Gastroesophageal sphincter (tissue), 4 donors: ENCODE measurements at regions not wholly inside any gene's neighbourhood (a gene's known extent, or its start where the extent isn't known, plus 50 kb on each side); places are given as distances from the start of the nearest gene placed in this dataset.
"Not testable (repeated sequence)": the region's sequence is repeated elsewhere in the genome, so short reads cannot be mapped to it uniquely, and the experiment has no call there.

ENCODE experiments used
- ATAC-seq: fragments of 150-250 bp; one replicate; pipeline ENCODE4 v1.9.1; 2016; ENCODE audit warnings: mild to moderate bottlenecking, moderate library complexity
- H3K27ac ChIP-seq, 4 donors: fragments of 200-600 bp; sonication (generic) in 3 of 4; 1 replicate in 3 of 4; 2 replicates in 1 of 4; pipeline ENCODE4 v1.5.1; 2016 to 2019
- H3K27me3 ChIP-seq: fragments of 200-600 bp; sonication (generic); one replicate; pipeline ENCODE4 v1.5.1; 2019
- H3K36me3 ChIP-seq, 2 donors: fragments of 200-600 bp; sonication (generic); one replicate each; pipeline ENCODE4 v1.5.1; 2019; ENCODE audit warnings: control low read depth in 1 of 2
- H3K4me1 ChIP-seq, 3 donors: fragments of 200-600 bp; sonication (generic); 1 replicate in 2 of 3; 2 replicates in 1 of 3; pipeline ENCODE4 v1.5.1; 2016 to 2019; ENCODE audit warnings: control low read depth in 2 of 3
- H3K4me3 ChIP-seq, 2 donors: fragments of 200-600 bp; sonication (generic); one replicate each; pipeline ENCODE4 v1.5.1; 2019; ENCODE audit warnings: mild to moderate bottlenecking in 1 of 2, moderate library complexity in 1 of 2
- H3K9me3 ChIP-seq, 3 donors: fragments of 200-600 bp; sonication (generic); one replicate each; pipeline ENCODE4 v1.5.1; 2017 to 2019; ENCODE audit warnings: control low read depth in 2 of 3
- EP300 ChIP-seq: sonication (generic); formaldehyde crosslinking; IDR thresholded peaks from one replicate; pipeline ENCODE4 v1.6.1; 2017; ENCODE audit warnings: antibody characterized with exemption, mild to moderate bottlenecking
- POLR2A ChIP-seq, 2 donors: fragments of 450-650 bp; IDR thresholded peaks; one replicate each; pipeline ENCODE4 v1.6.1; 2017; ENCODE audit warnings: antibody characterized with exemption in 2 of 2, mild to moderate bottlenecking in 2 of 2, moderate library complexity in 1 of 2
- POLR2AphosphoS5 ChIP-seq: sonication (generic); formaldehyde crosslinking; IDR thresholded peaks from one replicate; pipeline ENCODE4 v1.6.1; 2017; ENCODE audit warnings: antibody characterized with exemption
- WGBS, 2 donors: methylation state at CpG; one replicate each; pipeline ENCODE4 v1.1.5; 2018; ENCODE audit warnings: low coverage in 1 of 2; 5-methylcytosine and 5-hydroxymethylcytosine counted together
- TF ChIP-seq, protein P1 (sequence below), 4 experiments: fragments of 200-600 bp in 2 of 4; fragments of 450-650 bp in 2 of 4; sonication (generic) in 1 of 4; IDR thresholded peaks; one replicate each; pipeline ENCODE4 v1.5.1; 2017 to 2019; ENCODE audit warnings: antibody characterized with exemption in 4 of 4, mild to moderate bottlenecking in 2 of 4, moderate library complexity in 2 of 4

- no peak for ATAC-seq
- H3K4me1 ChIP-seq, result no peaks in the 10 kb centered on the region
- H3K27me3 ChIP-seq, result no peaks in the 10 kb centered on the region
- H3K9me3 ChIP-seq, result no peaks in the 10 kb centered on the region
- TF ChIP-seq, protein P1, sequence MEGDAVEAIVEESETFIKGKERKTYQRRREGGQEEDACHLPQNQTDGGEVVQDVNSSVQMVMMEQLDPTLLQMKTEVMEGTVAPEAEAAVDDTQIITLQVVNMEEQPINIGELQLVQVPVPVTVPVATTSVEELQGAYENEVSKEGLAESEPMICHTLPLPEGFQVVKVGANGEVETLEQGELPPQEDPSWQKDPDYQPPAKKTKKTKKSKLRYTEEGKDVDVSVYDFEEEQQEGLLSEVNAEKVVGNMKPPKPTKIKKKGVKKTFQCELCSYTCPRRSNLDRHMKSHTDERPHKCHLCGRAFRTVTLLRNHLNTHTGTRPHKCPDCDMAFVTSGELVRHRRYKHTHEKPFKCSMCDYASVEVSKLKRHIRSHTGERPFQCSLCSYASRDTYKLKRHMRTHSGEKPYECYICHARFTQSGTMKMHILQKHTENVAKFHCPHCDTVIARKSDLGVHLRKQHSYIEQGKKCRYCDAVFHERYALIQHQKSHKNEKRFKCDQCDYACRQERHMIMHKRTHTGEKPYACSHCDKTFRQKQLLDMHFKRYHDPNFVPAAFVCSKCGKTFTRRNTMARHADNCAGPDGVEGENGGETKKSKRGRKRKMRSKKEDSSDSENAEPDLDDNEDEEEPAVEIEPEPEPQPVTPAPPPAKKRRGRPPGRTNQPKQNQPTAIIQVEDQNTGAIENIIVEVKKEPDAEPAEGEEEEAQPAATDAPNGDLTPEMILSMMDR (IDR thresholded peaks at IDR 0.05), result no peak
- TF ChIP-seq POLR2AphosphoS5 (no peak), POLR2A (IDR thresholded peaks at IDR 0.05) (no peak), EP300 (no peak)
- 88 to 89% methylated on average over 8 of the region's 17 CpGs for WGBS, 2 donors
- no peak overlapping the region for H3K4me3 ChIP-seq
- no peak overlapping the region for H3K27ac ChIP-seq
- H3K36me3 ChIP-seq, result no peaks in the 10 kb centered on the region
Measured at GRCh38 chr18:65671621-65672415, 79.0 kb upstream of the CDH7 start.

DNA sequence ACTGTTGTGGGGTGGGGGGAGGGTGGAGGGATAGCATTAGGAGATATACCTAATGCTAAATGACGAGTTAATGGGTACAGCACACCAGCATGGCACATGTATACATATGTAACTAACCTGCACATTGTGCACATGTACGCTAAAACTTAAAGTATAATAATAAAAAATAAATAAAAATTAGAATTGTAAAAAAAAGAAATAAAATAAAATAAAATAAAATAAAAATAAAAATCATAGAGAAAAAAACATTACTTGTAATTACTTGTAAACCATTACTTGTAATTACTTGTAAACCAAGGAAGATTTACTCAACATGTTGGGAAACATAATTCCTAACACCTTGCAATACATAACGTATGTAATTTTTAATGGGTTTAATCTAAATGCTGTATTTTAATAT lies 80.7 kb upstream of the CDH7 start:
- not testable (repeated sequence) for H3K4me3 ChIP-seq, H3K27ac ChIP-seq, H3K9me3 ChIP-seq, H3K36me3 ChIP-seq, H3K4me1 ChIP-seq, ATAC-seq, H3K27me3 ChIP-seq
- 74 to 87% methylated on average over 3 of the region's 3 CpGs for WGBS, 2 donors

GRCh38 chr18:65661391-65661790 lies 89.4 kb upstream of the CDH7 start:
- Histone ChIP-seq H3K4me1 (no peaks in the 10 kb centered on the region), H3K27ac (no peak overlapping the region), H3K36me3 (no peaks in the 10 kb centered on the region), H3K9me3 (no peaks in the 10 kb centered on the region), H3K27me3 (no peaks in the 10 kb centered on the region), H3K4me3 (no peak overlapping the region)
- TF ChIP-seq POLR2A (IDR thresholded peaks at IDR 0.05), result no peak
- TF ChIP-seq, protein P1 (IDR thresholded peaks at IDR 0.05), result no peak
- no peak for TF ChIP-seq POLR2AphosphoS5
- no peak for TF ChIP-seq EP300
- no peak for ATAC-seq
- 55 to 64% methylated on average over 1 of the region's 1 CpG for WGBS, 2 donors

- TF ChIP-seq POLR2A (IDR thresholded peaks at IDR 0.05) (no peak), POLR2AphosphoS5 (no peak), EP300 (no peak)
- TF ChIP-seq, protein P1 (IDR thresholded peaks at IDR 0.05), result no peak
- H3K36me3 ChIP-seq, result no peaks in the 10 kb centered on the region
- WGBS, 2 donors, result 100% methylated on average over 1 of the region's 1 CpG
Measured at GRCh38 chr18:65659912-65660311, 90.9 kb upstream of the CDH7 start.

GRCh38 chr18:65659312-65659711 lies 91.5 kb upstream of the CDH7 start:
- no peaks in the 10 kb centered on the region for H3K36me3 ChIP-seq
- no peak for ATAC-seq
- no peak overlapping the region for H3K27ac ChIP-seq
- H3K4me3 ChIP-seq, result no peak overlapping the region
- no peaks in the 10 kb centered on the region for H3K4me1 ChIP-seq
- no peaks in the 10 kb centered on the region for H3K9me3 ChIP-seq
- H3K27me3 ChIP-seq, result no peaks in the 10 kb centered on the region
- TF ChIP-seq, protein P1 (IDR thresholded peaks at IDR 0.05), result no peak
- TF ChIP-seq POLR2AphosphoS5, result no peak
- no peak for TF ChIP-seq EP300
- no peak for TF ChIP-seq POLR2A (IDR thresholded peaks at IDR 0.05)

More at GRCh38 chr18:65659912-65660311, 90.9 kb upstream of the CDH7 start:
- ATAC-seq, result no peak
- Histone ChIP-seq H3K4me3 (no peak overlapping the region), H3K4me1 (no peaks in the 10 kb centered on the region), H3K9me3 (no peaks in the 10 kb centered on the region), H3K27ac (no peak overlapping the region), H3K27me3 (no peaks in the 10 kb centered on the region)
